ENCODE measurements at regions not wholly inside any gene's neighbourhood (a gene's known extent, or its start where the extent isn't known, plus 50 kb on each side); places are given as distances from the start of the nearest gene placed in this dataset.

DNA sequence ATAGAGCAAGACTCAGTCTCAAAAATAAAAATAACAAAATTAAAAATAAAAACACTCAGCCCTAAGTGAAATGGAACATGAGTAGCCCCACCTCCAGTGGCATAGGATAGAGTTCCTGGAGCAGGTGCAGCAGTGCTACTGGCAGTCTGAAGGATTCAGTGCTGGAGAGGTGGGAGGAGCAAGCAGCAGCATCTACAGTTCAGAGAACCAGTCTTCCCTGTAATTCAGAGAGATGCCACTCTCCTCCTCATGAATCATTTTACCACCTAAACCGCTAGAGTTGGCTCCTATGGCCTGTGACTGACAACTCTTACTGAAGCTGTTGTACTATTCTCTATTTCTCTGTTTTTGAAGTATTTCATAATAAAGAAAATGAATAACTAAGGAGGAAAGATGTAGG, 56.0 kb upstream of the SMURF2 start:
- TF ChIP-seq SP1 (IDR thresholded peaks at IDR 0.05) (no peak), SUZ12 (IDR thresholded peaks at IDR 0.05) (no peak), BHLHE40 (IDR thresholded peaks at IDR 0.05; ENCODE audit: borderline replicate concordance) (no peak), LEF1 (IDR thresholded peaks at IDR 0.05; ENCODE audit: borderline replicate concordance) (no peak), ARNT (IDR thresholded peaks at IDR 0.05) (no peak), ELF4 (IDR thresholded peaks at IDR 0.05) (no peak), ZNF384 (IDR thresholded peaks at IDR 0.05) (no peak), HDGF (IDR thresholded peaks at IDR 0.05; ENCODE audit: borderline replicate concordance) (no peak), TARDBP (IDR thresholded peaks at IDR 0.05) (no peak), FOXA1 (IDR thresholded peaks at IDR 0.05) (no peak), CTBP1 (IDR thresholded peaks at IDR 0.05; ENCODE audit: borderline replicate concordance) (no peak)
- TF ChIP-seq, protein P1, sequence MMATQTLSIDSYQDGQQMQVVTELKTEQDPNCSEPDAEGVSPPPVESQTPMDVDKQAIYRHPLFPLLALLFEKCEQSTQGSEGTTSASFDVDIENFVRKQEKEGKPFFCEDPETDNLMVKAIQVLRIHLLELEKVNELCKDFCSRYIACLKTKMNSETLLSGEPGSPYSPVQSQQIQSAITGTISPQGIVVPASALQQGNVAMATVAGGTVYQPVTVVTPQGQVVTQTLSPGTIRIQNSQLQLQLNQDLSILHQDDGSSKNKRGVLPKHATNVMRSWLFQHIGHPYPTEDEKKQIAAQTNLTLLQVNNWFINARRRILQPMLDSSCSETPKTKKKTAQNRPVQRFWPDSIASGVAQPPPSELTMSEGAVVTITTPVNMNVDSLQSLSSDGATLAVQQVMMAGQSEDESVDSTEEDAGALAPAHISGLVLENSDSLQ (IDR thresholded peaks at IDR 0.05): no peak
